ENCODE measurements at regions not wholly inside any gene's neighbourhood (a gene's known extent, or its start where the extent isn't known, plus 50 kb on each side); places are given as distances from the start of the nearest gene placed in this dataset.

DNA sequence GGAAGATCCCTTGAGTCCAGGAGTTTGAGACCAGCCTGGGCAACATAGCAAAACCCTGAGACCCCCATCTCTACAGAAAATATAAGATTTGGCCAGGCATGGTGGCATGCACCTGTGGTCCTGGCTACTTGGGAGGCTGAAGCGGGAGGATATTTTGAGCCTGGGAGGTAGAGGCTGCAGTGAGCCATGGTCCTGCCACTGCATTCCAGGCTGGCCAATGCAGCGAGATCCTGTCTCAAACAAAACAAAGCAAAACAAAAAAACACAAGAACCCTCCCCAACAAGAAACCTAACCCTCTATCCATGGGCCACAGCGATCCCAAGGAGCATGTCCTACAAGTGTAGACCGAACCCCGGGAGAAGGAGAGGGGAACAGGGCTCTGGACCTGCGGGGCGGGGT is 133.3 kb downstream of the MGAT5B start:
- no peak for DNase-seq

DNA sequence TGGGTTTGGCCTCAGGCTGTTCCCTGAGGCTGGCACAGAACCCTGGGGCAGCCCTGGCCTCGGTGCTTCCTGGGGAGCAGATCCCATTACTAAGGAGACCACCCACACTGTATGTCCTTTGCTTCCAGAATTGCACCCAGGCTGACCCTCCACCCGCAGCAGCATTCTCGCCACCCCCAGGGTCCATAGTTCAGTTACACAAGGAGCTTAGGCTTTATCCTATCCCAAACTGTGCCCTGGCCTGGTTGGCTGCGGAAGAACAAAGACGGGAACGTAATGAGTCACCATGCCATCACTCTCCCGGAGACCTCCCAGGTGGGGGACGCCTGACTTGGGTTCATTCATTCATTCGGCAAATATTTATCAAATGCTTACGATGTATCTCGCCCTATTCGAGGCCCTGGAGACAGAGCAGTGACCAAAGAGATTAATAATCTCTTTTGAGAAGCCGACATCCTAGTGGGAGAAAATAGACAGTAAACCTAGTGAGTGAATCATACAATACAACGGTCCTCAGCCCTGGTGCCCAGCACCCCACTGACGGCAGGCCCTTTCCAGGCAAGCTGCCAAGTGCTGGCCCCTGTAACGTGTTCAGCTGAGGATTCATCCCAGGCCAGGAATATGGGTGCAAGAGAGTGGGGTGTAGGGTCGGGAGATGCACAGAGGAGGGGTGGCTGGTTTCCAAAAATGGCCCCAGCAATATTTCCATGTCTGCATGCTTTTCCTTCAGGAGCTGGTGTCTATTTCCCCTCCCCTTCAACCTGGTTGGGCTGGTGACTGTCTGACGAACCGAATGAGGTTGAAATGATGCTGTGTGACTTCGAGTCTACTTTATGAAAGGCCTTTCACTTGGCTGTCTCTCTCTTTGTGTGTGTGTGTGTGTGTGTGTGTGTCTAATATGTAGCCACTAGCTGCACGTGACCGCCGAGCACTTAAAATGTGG is 134.2 kb downstream of the MGAT5B start:
- no peak for DNase-seq

DNA sequence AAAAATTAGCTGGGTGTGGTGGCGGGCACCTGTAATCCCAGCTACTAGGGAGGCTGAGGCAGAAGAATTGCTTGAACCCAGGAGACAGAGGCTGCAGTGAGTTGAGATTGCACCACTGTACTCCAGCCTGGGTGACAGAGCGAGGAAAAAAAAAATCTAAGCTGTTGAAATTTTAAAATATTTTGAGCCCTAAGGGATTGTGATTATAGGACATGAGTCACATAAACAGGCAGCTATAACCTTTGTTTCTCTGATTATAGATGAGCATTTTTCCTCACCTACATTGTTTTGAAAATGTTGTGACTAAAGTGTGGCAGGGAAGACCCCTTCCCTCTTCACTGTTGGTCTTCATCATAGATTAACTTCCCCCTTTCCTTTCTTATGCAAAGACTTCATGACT is 135.5 kb downstream of the MGAT5B start:
- no peak for DNase-seq

DNA sequence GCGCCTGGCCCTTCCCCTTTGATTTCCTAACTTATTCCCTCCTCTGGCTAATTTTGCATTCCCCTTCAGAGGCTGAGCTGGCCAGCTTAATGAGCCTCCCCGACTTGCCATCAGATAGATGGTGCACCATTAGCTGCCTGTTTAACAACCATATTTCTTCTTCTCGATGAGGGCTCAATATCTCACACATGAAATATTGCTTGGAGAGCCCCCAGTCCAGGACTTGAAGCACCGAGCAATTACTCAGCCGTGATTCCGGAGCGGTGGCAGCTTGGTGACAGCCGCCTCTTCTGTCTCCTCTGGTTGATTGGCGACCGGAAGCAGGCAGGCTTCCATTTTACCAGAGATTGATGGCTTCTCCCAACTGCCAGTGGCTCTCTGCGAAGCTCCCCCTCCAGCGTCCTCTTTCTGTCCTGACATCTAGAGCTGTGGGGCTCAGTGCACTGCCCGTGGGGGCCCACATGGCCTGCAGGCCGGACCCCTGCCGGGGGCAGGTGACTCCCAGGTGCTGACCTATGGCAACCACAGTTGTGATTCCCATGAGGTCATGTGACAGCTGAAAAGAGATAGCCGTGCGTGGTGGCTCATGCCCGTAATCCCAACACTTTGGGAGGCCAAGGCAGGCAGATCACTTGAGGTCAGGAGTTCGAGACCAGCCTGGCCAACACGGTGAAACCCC is 133.7 kb upstream of the SEC14L1 start:
- no peak for DNase-seq

DNA sequence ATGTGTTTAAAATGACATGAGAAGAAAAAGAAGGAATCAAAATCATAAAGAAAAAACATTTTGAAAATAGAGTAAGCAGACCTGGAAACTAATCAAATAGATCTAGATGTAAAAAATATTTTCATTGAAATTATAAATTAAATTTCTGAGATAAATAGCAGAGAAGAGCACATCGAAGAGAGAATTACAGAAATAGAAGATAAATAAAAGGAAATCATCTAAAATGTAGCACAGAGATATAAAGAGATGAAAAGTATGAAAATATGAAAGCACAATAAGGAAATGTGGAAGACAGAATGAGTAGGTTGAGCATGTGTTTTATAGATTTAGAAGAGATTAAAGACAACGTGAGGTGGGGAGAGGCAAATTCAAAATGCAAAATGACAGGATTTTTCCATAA is 130.9 kb upstream of the SEC14L1 start:
- DNase-seq = no peak

DNA sequence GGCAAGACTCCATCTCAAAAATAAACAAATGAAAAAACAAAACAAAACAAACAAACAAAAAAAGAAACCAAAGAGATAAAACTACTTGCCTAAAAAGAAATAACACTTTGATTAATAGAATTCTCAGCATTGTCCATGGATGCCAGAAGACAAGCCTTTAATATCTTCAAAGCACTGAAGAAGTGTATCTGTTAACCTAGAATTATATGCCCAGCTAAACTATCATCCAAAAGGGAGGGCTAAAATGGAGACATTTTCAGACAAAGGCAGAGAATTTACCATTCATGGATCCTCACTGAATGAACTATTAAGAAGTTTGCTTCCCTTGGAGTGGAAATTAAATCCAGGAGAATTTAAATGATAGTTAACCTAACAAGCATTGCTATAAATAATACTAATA is 130.1 kb upstream of the SEC14L1 start:
- no peak for DNase-seq

DNA sequence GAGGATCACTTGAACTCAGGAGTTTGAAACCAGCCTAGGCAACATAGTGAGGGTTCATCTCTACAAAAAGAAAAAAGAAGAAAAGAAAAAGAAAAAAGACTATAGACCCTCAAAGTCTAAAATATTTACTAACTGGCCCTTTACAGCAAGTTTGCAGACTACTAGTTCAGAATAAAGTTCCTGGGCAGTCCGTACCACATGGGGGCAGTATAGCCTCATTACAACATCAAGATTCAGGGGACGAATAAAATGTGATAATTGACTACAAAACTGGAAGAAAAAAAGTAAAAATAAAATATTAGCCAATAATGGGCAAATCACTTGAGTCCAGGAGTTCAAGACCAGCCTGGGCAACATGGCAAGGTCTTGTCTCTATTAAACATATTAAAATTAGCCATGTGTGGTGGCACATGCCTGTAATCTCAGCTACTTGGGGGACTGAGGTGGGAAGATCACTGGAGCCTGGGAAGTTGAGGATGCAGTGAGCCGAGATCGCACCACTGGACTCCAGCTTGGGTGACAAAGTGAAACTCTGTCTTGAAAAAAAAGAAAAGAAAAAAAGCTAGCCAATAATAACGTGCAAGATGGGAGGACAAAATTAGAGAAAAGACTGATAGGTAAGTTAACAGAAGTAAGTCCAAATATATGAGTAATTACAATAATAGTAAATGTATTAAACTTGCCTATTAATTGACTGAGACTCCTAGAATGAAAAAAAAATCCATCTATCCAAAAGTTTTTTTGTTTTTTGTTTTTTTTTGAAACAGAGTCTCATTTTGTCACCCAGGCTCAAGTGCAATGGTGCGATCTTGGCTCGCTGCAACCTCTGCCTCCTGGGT is 129.4 kb upstream of the SEC14L1 start:
- DNase-seq = no peak

DNA sequence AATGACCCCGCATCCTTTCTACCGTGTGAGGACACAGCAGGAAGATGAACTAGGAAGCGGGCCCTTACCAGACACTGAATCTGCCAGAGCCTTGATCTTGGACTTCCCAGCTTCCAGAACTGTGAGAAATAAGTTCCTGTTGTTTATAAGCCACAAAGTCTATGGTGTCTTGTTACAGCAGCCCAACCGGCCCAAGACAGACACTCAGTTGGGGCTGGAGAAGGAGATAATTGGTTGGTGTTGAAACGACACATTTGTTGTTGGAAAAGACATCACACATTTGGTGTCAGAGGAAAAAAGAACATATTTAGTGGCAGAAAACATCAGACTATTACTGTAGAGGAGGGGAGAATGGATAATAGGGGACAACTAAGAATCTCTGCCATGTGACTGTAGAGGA is 122.3 kb upstream of the SEC14L1 start:
- DNase-seq = no peak

DNA sequence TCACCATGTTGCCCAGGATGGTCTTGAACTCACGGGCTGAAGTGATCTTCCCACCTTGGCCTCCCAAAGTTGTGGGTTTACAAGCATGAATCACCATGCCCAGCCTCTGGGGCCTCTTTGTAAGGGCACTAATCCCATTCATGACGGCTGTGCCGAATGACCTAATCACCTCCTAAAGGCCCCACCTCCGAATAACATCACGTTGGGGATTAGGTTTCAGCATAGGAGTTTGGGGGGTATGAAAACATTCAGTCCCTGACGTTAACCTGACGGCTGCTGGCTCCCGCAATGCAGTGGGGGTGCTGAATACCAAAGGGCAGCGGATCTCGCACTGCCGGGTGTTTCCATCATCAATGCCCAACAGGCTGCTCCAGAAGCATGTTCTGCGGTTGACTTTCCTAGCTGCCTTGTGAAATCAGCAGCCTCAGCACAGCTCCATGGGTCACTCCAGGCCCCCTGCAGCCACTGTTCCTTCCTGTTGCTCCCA is 120.8 kb upstream of the SEC14L1 start:
- no peak for DNase-seq

DNA sequence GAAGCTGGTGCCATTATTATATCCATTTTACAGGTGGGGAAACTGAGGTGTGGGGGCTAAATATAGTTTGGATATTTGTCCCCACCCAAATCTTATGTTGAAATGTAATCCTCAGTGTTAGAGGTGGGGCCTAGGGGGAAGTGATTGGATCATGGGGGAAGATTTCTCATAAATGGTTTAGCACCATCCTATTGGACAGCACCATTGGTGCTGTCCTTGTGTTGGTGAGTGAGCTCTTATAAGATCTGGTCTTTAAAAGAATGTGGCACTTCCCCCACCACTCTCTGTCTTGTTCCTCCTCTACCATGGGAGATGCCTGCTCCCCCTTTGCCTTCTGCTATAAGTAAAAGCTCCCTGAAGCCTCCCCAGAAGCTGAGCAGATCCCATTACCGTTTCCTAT is 119.8 kb upstream of the SEC14L1 start:
- no peak for DNase-seq

DNA sequence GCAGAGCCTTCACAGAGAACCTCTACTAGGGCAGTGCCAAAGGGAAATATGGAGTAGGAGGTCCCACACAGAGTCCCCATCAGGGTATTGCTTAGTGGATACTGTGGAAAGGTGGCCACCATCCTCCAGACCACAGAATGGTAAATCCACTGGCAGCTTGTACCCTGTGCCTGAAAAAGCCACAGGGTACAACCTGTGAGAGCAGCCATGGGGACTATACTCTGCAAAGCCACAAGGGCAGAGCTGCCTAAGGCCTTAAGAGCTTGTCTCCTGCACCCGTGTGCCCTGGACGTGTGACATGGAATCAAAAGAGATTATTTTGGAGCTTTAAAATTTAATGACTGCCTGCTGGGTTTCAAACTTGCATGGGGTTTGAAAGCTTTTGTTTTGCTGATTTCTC is 118.0 kb upstream of the SEC14L1 start:
- DNase-seq = no peak

DNA sequence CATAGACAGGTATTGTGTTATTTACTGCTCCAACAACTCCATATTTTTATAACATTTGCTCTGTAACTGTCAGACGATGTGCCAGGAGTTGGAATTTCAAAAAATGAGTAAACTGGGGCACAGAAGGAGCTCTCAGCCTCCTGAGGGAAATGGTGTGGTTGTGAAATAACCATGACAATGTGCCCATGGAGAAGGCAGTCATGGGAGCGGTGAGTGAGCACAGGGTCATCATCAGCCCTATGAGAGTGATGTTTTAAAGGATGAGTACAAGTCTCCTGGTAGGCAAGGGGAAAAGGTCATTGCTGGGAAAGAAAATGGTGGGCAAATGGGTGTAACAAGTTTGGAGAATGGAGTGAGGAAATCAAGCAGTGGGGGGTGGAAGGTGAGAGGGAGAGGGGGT is 115.0 kb upstream of the SEC14L1 start:
- DNase-seq = no peak

DNA sequence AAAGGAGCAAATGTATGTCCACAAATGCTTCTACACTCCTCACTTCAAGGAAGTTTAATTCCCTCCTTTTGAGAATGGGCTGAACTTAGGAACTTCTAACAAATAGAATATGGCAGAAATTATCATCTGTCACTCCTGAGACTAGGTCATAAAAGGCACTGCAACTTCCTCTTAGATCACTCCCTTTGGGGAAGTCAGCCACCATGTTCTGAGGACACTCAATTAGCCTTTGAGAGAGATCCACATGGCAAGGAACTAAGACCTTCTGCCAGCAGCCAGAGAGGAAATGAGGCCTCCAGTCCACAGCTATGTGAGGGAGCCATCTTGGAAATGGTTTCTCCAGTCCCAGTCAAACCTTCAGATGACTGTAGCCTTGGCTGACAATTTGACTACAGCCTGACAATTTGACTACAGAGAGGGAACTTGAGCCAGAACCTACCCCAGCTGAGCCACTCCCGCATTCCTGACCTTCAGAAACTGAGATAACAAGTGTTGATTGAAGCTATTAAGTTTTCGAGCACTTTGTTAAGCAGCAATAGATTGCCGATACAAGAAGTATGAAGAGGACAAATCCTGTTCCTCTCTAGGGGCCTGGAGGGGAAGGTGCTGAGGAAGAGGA is 113.4 kb upstream of the SEC14L1 start:
- no peak for DNase-seq

DNA sequence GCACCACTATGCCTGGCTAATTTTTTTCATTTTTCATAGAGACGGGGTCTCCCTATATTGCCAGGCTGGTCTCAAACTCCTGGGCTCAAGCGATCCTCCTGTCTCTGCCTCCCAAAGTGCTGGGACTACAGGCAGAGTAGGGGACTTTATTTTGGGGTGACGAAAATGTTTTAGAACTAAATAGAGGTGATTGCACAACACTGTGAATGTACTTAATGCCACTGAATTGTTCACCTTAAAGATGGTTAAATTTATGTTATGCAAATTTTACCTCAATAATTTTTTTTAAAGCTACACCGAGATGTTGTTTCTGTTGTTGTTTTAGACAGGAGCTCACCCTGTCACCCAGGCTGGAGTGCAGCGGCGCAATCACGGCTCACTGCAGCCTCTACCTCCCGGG is 111.9 kb upstream of the SEC14L1 start:
- DNase-seq = no peak

DNA sequence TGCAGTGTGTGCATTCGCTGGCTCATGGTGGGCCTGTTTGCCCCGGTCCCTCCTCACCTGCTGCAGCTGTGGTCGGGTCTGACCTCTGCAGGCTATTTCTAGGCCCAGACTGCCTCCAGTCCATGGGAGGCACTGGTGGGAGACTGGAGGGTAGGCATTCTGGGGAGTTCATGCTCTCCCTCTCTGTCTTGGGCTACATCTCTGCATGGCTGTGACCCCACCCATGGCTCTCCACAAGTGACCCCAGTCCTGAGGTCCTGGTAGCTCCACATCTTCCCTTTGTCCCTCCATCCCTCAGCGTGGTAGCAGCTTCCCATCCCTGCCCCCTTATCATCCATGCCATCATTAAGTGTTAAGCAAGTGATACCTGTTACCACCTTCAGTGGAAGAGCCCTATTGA is 107.8 kb upstream of the SEC14L1 start:
- no peak for DNase-seq

DNA sequence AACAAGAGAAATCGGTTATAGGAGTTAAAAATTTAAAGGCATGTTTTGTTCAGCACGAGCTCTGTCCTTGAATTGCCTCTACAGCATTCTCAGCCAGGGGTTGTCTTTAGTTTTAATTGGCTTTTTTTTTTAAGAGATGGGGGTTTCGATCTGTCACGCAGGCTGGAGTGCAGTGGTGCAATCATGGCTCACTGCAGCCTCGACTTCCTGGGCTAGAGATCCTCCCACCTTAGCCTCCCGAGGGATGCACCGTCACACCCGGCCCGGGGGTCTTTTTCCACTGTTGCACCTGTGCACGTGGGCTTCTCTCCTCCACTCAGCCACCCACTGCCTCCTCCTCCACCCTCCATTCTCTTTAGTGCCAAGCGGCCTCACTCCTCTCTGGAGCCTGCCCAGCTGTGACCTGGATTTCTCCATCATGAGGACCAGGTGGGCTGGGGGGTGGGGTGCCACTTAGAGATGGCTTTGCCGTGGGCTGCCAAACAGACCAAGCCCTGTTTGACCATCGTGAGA is 106.8 kb upstream of the SEC14L1 start:
- no peak for DNase-seq

DNA sequence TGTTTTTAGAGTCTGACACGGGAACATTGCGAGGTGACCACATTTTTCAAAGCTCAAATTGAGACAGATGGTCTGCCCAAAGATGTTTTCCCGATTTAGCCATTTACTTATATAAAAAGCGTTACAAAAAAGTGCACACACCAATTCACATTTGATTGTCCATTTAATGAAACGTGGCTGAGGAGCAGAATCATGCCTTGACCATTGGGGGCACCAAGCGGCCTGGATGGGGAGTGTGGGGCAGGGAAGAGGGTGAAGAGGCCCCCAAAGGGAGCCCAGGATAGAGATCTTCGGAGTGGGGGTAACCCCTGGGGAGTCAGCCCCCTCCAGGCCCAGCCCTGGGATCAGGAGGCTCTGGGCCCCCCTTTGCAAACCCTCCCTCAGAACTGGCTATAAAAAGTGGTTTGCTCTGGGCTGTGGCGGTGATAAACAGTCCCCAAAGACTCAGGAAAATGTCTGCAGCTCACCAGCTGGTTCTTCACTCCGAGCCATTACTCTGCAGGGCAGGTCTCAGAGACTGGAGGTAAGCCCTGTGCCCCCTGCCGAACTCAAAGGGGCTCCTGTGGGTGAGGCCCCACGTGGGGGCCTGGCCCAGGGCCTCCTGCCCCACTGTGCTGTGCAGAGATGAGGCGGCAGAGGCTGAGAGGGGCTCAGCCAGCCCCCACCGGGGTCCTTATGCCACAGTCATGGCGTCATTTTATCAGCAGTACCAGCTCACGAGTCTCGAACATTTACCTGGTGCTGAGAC is 105.9 kb upstream of the SEC14L1 start:
- DNase-seq = no peak

DNA sequence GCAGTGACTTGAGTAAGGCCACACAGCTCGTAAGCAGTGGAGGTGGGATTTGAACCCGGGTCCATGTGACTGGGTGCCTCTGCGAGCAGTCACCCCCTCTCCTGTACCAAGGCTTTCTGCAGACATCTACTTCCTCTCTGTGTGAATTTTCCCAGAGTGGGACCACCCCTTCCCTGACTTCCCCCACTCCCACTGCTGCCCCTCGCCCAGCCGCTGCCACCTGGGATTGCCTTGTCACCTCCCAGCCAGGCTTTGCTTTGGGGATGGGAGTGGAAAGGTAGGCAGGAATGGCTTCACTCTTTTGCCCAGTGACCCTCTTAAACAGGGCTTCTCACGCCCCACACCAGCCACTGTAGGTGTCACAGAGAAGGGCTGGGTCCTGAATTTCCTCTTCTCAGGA is 105.2 kb upstream of the SEC14L1 start:
- no peak for DNase-seq

DNA sequence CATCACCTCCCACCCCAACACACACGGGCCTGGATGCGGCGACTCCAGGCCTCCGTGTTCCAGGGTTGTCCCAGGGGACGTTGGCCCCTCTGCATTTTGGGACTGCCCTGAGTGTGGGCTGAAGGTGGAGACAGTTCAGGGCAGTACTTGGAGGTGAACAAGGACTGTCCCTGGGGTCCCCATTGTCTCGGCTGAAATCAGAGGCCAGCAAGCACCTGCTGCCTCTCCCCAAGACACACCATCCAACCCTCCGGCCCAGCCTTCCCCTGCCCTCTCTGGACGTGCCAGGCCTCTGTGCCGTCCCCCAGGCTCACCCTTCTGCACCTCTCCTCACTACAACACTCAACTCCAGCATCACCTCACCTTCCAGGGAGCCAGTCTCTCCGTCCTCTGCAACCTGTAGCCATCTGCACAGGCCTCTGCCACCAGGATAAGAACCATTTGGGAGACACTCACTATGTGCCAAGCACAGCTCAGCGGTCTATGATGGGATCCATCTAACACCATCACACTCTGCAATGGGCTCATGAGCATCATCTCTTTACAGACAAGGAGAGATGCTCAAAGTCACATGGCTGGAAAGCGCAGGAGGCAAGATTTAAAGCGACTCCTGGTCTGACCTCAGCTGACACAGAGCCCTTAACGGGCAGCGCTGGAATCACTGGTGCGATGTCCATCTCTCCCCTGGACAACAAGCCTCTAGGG is 104.5 kb upstream of the SEC14L1 start:
- DNase-seq = no peak

DNA sequence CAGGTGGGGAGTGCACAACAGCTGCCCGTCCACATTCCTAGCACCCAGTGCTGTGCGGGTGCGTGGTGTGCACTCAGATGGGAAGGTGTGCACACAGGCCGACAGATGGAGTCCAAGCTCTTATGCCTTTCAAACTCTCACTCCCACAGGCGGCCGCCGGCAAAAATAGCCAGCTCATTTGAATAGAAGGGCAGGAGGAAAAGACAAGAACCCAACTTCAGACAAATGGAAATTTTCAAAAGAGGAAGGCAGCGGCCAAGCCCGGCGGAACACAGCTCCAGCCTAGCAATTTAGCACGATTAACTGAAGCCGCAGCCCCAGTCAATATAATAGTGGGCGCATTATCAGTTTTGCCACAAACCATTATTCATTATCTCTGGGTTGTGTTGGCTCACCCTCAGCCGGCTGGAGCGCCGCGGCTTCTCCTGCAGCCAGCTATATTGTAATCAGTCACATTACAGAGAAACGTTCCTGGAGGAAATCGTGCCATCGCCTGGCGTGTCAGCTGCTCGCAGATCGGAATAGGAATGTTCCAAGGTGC is 103.9 kb upstream of the SEC14L1 start:
- no peak for DNase-seq

DNA sequence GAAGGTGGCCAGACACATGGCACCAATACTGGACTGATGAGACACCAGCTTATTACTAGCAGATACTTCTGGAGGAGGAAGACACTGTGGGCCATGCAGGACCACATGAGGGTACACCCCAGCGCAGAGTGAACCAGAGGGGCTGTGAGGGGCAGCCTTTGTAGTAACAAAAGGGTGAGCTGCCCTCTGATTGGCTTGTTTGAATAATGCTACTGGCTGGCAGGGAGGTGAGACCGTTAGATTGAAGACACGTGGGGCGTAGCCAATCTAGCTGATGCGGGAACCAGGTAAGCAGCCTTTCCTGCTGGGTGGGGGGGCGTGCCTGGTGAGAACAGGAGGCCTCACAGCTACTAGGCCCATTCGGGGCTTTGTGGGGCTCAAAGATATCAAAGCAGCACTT is 102.8 kb upstream of the SEC14L1 start:
- no peak for DNase-seq
